Activated CD8-positive, alpha-beta memory T cell treated with anti-CD3 and anti-CD28 coated beads, Interleukin-2, amount 50 U/mL, for 24 hours (primary cell): ENCODE measurements at regions not wholly inside any gene's neighbourhood (a gene's known extent, or its start where the extent isn't known, plus 50 kb on each side); places are given as distances from the start of the nearest gene placed in this dataset.

Source experiments
- DNase-seq: peaks from one replicate; pipeline ENCODE4 v3.0.0-alpha.2; 2020; ENCODE audit errors: extremely low read depth

DNA sequence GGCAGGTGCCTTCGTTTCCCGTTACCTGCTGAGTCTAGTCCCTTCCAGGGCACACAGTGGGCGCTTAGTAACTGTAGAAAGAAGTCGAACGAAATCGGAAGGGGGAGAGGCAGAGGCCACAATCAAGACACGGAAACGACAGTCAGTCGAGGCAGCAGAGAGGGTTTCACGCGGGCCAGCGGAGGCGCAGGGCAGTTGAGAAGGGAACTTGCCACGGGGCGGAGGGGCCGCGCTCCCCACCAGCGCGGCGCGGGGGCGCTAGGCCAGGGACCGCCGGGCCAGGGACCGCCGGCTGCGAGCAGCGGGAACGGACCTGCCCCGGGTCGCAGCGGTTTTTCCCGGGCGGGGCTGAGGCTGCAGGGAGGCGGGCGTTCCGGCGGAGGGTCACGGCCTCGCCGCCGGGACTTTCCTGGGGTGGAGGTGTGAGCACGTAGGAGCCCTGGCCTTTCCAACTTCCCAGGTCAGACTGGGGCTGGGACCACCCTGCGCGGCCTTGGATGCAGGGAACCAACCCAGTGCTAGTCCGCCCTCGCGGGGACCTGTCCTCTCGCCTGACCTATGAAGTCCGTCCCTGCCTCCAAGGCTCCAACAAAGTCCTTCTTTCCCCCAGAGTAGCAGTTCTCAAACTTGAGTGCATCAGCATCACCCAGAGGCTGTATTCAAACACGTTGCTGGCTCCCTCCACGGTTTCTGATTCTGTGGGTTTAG lies 150.1 kb upstream of the FGGY start:
- DNase-seq, result no peak

DNA sequence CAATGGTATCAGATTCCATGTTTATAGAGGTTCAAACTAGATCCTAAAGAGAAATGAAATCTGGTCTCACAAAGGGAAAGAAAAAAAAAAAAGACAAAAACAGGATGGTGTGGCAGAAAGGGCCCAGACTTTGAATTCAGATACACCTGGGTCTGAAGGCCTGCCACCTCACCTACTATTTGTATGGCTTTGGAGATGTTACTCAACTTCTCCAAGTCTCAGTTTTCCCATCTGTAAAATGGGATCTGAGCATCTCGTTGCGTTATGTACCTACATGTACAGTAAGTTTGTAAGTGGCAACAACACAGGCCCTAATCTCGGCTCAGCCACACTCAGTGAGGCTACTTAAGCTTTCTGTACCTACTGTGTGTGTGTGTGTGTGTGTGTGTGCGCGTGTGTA lies 147.5 kb upstream of the FGGY start:
- DNase-seq, result no peak

DNA sequence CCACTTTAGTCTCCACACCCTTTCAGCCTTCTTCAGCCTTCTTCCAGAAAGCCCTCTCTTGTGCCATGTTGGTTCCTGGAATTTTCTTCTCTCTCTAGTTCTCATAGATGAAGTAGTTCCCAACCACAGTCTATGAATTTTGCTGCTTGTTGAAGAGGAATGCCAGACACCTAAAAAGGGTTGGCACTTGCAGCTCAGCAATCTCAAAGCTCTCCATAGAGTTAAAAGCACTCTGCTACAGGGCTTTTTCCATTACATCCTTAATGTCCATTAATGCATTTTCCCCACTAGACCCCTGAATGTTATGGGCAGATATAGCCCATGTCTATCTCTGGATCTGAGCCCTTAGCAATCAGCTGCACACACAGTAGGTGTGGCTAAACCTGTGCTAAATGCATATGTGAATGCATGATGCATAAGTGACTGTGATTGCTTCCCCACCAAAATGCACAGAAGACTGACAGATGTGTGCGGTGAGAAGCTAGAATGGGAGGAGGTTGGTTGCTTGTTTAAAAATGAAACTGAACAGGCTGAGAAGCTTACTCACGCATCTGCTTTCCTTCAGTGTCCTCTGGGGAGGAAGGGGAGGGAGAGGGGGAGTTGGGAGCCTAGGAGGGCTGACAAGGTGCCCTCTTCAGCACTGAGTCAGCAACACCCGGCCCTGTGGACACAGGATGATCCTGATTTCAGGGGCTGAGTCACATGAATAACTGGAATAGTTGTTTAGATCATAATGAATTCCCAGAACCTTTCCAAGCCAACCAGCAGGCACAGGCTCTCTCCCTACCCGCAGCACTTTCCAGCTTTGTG lies 146.1 kb upstream of the FGGY start:
- DNase-seq, result no peak

DNA sequence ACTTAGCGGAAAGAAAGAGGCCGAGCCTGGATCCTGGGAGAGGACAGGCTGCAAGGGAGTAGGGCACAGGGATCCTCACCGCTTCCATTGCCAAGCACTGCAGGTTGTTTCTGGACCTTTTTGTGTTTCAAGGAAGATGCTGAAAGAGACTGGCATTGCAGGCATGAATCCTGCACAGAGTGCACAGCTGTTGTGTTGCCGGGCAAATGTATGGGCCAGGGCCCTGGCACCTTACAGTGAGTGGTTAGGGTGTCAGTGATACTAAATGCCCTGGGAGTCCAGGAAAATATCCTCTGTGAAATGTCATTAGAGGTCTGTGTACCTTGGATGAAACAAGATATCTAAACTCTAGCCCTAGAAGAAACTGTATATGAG lies 145.5 kb upstream of the FGGY start:
- no peak for DNase-seq

DNA sequence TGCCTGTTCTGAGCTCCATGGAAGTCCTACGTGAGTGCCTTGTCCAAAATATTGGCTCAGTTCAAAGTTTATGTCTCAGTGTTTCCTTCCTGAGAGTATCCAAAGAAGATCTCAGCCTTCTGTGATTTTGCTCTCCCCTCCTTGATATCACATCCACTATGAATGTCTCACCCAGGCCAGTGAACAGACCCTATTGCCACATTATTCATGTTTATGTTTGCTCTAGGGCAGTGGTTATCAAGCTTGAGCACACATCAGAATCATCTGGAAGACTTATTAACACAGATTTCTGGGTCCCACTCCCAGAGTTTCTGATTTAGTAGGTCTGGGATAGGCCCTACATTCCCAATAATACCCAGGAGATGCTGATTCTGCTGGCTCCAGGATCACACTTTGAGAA lies 145.0 kb upstream of the FGGY start:
- DNase-seq, result no peak

DNA sequence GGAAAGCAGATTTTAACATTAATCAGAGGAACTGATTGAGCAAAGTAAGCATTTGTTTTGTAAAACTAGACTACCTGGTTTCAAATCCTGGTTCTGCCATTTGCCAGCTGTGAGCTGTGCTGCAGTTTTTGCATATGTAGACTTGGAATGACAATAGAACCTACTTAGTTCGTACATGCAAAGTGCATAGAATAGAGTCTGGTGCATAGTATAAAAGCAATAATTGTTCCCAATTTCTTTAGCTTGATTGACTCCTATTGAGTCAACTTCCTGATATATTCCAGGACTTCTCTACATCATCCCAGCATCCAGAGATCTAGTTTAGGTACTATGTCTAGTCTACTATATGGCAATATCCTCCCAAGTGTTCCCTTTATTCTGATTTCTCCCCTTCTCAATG lies 144.4 kb upstream of the FGGY start:
- no peak for DNase-seq

DNA sequence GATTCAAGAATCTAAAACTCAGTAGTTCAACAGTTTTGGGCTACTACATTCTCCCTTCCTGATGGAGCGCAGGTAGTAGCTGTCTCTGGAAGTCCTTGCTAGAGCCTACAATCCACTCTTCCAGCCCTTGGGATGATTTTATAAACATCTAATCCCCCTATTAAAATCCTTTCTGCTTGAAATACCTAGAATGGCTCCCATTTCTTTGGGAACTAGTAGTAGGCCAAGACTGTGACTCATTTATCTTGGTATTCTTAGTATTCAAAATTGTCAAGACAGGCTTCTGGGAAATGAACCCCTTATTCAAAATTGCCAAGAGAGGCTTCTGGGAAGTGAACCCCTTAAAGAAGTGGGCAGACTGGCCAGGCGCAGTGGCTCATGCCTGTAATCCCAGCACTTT lies 142.5 kb upstream of the FGGY start:
- DNase-seq, result no peak

DNA sequence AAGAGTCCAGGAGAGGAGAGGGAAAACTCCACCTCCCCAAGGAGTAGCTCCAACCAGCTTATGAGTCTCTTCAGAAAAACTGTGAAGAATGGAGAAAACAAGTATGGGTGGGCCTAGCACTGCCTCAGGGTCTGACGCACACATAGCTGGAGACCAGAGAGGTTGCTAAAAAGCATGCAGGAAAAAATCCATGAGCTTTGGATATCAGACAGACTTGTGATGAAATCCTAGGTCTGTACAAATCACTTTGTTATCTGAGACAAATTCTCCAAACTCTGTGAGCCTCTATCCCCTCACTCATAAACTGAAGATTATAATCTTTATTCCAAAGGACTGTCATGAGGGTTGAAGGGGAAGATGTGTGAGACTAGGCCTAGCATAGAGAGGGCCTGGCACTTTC lies 141.5 kb upstream of the FGGY start:
- DNase-seq, result no peak

DNA sequence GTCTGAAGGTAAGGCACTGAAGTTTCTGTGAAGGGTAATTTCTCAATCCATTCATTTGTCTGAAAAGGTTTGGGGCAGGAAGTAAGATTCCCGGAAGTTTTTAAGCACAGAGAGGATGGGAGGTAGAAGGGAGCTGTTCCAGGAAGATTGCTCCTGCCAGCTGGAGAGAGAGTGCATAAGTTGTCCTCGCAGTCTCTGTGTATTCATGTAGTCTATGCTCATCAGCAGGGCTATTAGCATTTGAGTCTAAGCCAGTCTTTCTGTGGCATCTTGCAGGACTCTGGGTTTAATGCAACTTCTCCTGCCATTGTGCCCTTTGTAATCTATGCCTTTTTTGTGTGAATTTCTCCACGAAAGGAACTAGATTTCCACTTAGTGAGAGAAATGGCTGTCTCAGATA lies 140.8 kb upstream of the FGGY start:
- no peak for DNase-seq

DNA sequence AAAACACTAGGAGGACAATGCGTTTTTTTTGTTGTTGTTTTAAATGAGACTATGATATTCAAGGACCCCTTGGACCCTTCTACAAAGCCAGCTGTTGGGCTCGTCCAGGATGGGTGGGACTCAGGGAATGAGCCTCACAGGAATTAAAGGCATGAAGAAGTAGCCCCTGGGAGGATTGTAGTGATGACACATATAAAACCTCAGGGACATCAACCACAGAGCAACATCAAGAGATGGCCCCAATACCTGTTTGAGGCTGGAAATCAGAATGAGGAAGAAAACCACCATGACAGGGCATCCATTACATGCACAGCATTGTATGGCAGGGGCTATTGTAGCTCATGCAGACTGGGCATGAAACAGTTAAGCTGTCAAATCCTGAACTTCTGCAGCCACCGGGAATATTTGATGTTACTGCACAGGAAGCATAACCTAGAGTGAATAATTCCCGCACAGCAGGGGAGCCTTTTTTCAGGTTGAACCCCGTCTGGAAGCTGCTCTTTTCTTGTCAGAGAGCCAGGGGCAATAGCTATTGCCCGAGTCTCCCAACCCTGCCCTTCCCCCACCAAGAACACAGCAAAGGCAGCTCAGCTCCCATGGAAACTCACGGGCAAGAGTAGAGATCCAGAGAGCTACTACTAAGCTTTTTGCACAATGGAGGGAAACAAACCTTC lies 140.2 kb upstream of the FGGY start:
- no peak for DNase-seq

DNA sequence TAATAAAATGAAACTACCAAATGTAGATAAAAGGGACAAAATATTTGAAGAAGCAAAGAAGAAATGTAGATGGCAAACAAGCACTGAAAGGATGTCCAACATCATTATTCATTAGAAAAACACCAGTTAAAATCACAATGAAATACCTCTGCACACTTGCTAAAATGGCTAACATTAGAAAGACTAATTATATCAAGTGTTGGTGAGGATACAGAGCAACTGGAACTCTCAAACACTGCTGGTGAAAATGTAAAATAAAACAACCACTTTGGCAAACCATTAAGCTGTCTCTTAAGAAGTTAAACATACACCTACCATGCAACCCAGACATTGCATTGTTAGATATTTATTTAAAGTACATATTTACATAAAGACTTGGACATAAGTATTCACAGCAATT lies 138.6 kb upstream of the FGGY start:
- no peak for DNase-seq

DNA sequence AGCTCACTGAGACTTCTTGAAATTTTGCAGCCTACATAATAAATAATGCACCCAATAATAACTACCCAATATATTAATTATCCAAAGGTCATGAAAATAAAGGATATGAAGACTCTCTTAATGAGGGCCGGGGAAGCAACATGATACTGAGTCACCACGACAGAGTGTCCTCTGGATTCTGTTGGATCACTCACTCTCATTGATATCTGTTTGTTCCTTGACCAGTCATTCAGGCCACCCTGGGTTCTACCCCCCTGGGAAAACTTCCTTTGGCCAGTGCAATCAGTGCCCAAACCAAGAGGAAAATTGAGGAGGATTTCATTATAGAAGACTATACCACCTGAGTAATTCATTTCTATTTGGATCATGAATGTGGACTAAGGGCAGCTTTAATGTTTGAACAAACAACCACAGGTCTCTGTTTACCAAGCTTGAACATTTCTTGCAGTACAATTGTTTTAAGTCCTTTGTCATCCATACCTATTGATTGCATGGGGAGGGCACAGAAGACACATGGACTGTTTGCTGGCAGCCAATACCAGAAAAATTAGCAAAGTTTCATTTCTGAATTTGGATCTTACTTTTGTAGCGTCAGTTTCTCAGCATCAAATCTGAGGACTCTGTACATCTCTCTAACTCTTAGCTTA lies 137.2 kb upstream of the FGGY start:
- DNase-seq, result no peak

DNA sequence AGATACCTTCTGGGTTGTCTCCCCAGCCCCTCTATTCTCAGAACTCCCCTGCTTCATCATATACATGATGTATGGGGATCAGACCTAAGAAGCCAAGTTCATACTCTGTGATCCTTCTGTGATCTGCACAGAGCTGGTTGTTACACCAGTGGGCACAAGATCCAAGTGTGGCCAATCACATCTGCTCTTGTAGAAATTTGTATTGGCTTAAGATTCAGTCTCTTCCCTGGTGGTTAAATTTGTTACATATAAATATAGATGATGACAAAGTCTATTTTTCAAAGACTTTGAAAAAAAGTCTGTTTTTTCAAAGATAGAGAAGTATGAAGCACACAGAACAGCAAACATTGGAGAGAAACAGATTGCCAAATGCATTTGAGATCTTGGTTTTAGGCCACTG lies 135.8 kb upstream of the FGGY start:
- DNase-seq, result no peak

DNA sequence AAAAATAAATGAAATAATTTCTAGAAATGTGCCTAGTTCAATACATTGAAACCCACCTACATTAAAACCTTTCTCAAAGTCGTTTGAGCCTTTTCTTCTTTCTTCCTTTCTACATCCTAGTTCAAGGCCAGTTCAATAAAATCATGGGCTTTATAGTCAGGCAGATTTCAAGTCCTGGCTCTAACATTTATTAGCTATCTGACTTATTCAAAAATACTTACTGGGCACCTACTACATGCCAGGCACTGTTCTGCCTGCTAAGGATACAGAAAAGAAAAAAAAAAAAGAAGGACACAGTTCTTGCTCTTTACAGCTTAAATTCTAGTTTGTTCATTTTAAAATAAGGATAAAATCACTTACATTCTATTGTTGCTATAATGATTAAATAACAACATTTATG lies 134.2 kb upstream of the FGGY start:
- no peak for DNase-seq

DNA sequence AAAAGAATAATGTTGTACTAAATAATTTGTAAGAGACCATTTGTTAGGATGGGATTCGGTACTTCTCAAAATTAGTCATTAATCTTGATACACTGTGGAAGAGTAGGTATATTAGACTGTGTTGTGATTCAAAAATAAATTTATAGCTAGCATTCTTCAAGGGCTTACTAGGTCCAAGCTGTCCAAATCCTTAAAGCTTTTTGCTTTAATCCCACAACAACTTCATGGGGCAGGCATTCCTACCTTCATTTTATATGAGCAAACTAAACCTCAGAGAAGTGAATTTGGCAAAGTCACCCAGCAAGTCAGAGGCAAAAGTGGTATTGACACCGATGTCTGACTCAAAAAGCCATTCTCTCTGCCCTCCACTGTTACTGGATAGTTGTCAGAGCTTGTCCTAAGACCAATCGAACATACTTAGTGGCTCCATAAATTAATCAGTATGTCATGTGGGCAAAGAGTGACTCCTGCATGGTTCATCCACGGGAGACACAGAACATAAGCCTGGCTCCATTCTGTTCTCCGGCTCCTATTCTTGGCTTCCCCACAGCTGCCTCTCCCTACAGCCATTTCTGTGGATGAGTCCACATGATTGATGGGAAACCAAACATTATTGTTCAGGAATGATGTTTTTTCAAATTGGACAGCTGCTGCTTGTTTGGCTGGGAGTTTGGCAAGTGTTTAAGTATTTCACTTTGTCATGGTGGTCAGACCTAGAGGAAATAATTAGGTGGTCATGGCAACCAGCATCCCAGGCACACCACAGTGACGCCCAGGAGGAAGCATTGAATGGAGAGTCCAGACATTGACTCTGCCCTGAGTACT lies 133.4 kb upstream of the FGGY start:
- no peak for DNase-seq

DNA sequence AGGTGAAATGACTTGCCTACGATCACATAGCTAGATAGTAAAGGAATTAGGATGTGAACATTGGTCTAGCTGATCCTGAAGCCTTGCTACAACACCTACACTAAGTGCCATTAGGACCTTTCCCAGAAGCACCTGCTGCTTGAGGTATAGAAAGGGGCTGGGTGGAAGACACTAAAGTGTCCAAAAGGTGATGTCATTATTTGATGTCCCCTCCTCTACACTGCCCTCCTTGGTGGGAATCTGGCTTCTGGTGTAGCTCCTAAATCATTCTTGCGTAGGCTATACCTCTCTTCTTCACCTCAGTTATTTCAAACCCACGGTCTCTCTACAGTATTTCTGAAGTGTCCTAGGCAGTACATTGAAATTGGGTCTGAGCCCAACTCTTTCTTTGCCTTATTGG lies 132.5 kb upstream of the FGGY start:
- no peak for DNase-seq

DNA sequence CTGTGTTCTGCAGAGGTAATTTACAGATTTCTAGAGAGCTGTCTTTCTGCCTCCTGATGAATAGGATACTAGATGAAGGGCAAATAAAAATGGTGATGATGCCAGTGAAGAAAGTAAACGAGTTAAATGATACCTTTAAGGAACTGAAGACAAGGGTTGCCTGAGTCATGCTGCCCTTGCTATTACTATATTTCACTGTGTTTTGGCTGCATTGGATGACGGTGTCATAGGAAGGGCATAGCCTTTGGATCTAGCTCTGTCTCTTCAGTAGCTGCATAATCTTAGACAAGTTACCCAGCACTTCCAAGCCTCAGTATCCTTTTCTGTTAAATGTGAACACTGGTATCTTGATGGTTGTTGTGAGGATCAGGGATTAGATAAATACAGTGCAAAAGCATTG lies 131.5 kb upstream of the FGGY start:
- no peak for DNase-seq

DNA sequence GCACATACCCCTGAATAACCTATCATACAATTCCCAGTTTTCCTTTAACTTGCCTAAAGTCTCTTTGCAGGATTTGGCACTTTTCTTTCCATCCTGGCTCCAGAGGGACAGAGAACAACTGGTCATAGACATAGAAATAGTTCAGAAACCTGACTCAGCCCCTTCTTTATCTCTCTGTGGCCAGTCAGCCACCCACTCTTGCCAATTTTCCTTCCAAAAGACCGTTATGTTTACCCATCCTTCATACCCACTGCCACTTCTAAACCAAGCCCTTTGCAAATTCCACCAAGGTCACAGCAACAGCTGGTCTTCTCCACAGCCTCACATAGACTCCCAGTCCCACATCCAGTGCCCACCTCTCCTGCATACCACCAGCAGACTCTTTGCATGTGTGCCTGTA lies 127.2 kb upstream of the FGGY start:
- DNase-seq, result no peak

DNA sequence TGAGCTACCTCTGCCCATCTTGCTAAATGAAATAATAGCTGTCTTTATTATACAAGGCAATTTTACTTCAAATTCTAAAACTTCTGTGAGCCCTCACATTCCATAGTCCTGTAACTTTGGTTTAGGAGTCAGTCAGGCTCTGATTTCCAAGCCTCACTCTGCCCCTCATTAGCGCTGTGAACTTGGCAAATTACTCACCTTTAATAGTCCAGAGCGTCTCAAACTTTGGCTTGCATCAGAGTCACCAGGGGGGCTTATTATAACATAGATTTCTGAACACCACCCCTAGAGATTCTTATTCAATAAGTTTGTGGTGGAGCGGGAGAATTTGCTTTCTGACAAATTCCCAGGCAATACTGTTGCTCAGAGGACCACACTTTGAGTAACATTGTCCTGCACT lies 126.2 kb upstream of the FGGY start:
- no peak for DNase-seq

DNA sequence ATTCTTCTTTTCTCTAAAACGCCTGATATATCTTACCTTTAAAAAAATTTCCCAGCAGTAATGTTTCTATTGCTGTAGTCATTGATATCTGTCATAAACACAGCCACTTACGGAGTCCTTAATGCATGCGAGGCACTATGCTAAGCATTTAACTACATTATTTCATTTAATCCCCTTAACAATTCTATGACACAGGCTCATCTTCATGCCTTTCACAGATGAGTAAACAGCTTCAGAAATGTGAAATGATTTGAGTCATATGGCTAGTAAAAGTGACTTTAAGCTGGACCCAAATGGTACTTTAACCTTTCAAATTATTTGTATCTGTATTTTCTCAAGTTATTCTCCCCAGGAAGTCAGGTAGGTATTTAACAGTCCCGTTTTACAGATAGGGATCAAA lies 125.1 kb upstream of the FGGY start:
- no peak for DNase-seq

DNA sequence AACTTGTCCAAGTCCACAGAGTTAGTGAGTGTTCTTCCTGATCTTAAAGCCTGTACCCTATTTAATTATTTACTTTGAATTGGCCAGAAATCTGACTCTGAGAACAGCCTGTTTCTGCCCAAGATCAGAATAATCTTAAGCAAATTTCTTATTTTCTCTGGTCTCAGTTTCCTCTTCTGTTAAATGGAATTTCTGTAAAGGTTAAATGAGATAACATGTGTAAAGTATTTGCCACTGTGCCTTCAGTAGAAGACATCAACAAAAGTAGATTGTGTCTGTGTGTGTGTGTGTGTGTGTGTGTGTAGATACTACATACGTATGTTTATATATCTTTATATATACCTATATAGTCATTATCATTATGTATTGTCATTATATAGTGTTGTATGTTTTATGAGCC lies 124.2 kb upstream of the FGGY start:
- no peak for DNase-seq

DNA sequence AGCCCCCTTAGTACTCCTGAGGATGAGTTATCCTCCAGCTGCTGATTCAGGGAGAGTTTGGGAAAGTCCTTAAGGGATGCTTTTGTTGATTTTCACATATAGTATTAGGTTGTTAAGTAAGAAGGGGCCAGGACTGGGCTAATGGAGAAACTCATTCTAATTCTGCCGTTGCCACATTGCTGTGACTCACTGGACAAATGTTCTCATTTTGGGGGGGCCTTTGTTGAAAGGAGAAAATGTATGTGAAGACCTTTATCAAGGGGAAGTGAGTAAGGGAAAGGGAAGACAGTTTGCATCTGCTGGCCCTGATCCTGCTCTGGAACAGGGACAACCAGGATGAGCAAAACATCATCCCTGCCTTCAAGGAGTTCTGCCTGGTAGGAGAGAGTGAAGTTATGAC lies 123.2 kb upstream of the FGGY start:
- no peak for DNase-seq
